RWPE1 (cell line): ENCODE measurements at regions not wholly inside any gene's neighbourhood (a gene's known extent, or its start where the extent isn't known, plus 50 kb on each side); places are given as distances from the start of the nearest gene placed in this dataset.

ENCODE experiments used
- CTCF ChIA-PET: fragments of 350-600 bp; sonication (Branson Sonifier 250); formaldehyde crosslinking; extraction: SDS; loops from one replicate; lab custom pipeline; 2021; lab: Yijun Ruan, JAX
- POLR2A ChIA-PET: fragments of 400-600 bp; formaldehyde crosslinking; extraction: SDS; loops from one replicate; lab custom pipeline; 2020; ENCODE audit warnings: antibody characterized with exemption; ENCODE audit not compliant: low non-redundant PET; lab: Yijun Ruan, JAX
- DNase-seq: peaks from one replicate; pipeline ENCODE4 v3.0.0; 2012; ENCODE audit warnings: low spot score
- H3K27ac ChIP-seq: fragments of 450-650 bp; 2 replicates; pipeline ENCODE4 v1.5.1; 2017
- TF ChIP-seq, protein P1 (sequence below): fragments of 450-650 bp; conservative IDR thresholded peaks from 2 replicates; pipeline ENCODE4 v1.5.1; 2017; ENCODE audit warnings: low read depth, mild to moderate bottlenecking

DNA sequence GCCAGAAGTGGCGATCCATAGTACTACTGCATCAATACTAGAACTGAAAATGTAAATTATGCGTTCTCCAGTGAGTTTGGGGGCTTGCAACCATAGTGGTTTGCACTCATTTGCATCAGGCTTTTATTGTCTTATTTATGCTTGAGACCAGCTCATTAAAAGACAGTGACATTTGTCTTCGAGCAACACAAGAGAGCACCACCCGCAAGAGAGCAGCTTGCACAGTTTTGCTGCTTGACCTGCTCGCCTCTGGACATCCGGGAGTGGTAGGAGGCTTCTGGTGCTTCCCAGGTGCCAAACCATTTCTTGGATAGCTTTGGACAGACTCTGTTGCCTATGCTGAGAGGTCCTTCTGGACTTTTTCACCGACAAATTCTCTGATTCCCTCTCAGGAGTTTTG is 294.6 kb downstream of the MEX3B start:
- POLR2A ChIA-PET = no interaction called here
- no peak for DNase-seq
- TF ChIP-seq, protein P1, sequence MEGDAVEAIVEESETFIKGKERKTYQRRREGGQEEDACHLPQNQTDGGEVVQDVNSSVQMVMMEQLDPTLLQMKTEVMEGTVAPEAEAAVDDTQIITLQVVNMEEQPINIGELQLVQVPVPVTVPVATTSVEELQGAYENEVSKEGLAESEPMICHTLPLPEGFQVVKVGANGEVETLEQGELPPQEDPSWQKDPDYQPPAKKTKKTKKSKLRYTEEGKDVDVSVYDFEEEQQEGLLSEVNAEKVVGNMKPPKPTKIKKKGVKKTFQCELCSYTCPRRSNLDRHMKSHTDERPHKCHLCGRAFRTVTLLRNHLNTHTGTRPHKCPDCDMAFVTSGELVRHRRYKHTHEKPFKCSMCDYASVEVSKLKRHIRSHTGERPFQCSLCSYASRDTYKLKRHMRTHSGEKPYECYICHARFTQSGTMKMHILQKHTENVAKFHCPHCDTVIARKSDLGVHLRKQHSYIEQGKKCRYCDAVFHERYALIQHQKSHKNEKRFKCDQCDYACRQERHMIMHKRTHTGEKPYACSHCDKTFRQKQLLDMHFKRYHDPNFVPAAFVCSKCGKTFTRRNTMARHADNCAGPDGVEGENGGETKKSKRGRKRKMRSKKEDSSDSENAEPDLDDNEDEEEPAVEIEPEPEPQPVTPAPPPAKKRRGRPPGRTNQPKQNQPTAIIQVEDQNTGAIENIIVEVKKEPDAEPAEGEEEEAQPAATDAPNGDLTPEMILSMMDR = no peak
- CTCF ChIA-PET = no interaction called here
- peak overlapping the region; percentile 43 for H3K27ac ChIP-seq

DNA sequence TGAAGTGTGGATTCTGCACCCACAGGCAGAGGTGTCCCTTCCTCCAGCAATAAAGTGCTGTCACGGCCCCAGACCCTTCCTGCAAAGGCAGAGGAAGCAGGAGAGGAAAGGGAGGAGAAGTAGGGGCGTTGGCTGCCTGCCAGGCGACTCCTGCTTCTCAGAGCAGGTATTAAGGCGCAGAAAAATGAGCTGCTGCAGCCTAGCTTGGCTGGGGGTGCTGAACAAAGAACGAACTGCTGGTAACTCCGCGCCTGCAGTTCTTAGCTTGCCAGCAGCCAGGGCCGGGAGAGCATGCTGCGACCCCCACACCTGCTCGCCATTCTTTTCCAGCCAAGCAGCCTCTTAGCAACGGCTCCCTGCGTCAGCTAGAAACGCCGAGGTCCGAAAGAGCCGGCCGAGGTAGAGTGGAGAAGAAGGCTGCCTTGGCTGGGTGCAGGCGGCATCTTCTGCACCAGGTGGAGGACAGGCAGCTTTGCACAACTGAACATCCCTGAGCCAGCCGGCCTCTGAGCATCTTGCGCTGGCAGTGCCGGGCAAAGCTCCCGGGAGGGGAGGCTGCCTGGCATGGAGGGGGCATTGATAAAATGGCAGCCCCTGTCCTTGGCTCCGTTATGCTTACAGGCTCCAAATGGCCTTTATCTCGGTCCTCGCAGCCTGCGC is 296.0 kb downstream of the MEX3B start:
- no peak for DNase-seq
- ChIA-PET CTCF (no interaction called here), POLR2A (no interaction called here)
- TF ChIP-seq, protein P1 = no peak
- no peak overlapping the region for H3K27ac ChIP-seq

DNA sequence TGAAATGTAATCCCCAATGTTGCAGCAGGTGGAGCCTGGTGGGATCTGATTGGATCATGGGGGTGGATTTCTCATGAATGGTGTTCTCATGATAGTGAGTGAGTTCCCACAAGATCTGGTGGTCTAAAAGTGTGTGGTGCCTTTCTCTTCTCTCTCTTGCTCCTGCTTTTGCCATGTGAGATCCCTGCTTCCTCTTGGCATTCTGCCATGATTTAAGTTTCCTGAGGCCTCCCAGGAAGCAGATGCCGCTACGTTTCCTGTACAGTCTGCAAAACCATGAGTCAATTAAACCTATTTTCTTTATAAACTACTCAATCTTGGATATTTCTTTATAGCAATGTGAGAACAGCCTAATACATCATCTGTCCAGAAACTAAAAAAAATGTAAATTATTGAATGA is 298.3 kb downstream of the MEX3B start:
- ChIA-PET POLR2A (no interaction called here), CTCF (no interaction called here)
- no peak for DNase-seq
- no peak overlapping the region for H3K27ac ChIP-seq
- TF ChIP-seq, protein P1 = no peak

DNA sequence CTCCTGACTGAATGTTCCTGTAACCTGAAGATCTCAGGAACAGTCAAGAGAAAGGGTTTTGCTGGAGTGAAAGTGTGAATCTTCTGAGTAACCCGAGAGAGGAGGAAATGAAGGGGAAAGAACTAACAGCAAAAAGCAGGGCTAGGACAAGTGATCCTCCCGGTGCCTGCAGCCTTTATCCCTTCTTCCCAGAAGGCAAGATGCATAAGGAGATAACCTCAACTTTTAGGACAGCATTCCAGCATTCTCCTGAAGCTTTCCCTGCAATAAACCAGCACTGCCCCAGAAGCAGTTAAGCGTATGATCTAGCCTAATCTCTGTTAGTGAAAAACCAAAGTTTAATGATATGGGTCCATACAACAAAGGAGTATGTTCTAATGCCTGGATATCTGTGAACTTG is 298.8 kb downstream of the MEX3B start:
- POLR2A ChIA-PET = no interaction called here

DNA sequence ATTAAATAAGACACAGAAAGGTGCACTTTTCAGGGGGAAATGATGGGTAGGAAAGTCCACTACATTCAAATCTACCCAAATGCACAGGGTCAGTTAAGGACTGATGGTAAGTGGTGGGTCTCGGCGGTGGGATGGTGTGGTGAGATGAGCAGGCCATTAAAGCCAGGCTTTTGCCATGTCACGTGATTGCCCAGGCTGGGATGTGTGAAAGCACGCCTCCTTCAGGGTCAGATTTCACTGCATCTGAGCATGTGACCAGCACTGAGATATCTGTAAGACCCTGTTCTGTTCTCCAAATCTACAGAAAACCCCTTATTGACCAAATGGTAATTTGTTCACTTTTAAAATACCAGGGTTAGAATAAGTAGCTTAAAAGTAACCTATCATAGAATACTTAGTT is 301.5 kb downstream of the MEX3B start:
- CTCF ChIA-PET = no interaction called here
- H3K27ac ChIP-seq = no peak overlapping the region
- DNase-seq = no peak
- POLR2A ChIA-PET = no interaction called here
- TF ChIP-seq, protein P1 = no peak

More for the DNA sequence above, 298.8 kb downstream of the MEX3B start:
- DNase-seq = no peak
- H3K27ac ChIP-seq = no peak overlapping the region
- TF ChIP-seq, protein P1 = no peak
- CTCF ChIA-PET = interaction anchor here (0.6 kb wide), 2 partner anchors 256 to 1531 kb away, joined by 3 to 7 read pairs; no protein-coding TSS in a partner anchor

DNA sequence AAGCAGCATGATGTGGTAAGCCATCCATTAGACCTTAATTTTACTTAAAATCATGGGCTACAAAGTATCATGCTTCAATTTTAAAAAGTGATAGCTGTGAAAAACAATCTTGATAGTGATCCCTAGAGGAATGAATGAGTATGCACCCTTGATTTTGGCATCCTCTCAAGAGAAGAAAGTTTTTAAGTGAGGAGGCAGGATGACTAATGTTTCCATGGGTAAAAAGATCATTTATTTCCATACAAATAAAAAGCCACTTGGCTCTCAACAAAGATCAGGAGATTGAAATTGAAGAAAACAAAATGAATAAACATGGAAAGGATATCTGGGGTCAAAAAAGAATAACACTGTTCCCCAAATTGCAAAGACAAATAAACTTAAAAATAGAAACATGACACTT is 305.4 kb downstream of the MEX3B start:
- ChIA-PET POLR2A (no interaction called here), CTCF (no interaction called here)
- TF ChIP-seq, protein P1 = no peak
- no peak overlapping the region for H3K27ac ChIP-seq
- DNase-seq = peak; percentile 4
